NCI-H146 (cell line): ENCODE measurements at regions not wholly inside any gene's neighbourhood (a gene's known extent, or its start where the extent isn't known, plus 50 kb on each side); places are given as distances from the start of the nearest gene placed in this dataset.
A peak's percentile ranks its signal among the peaks of the same experiment; 100 is the strongest.
"Not testable (repeated sequence)": the region's sequence is repeated elsewhere in the genome, so short reads cannot be mapped to it uniquely, and the experiment has no call there.

ENCODE experiments used
- DNase-seq: peaks from one replicate; lab custom pipeline; 2025; lab: John Stamatoyannopoulos, UW

- no peak for DNase-seq
Observed at GRCh38 chr6:9103876-9104521, 668.7 kb upstream of the SLC35B3 start.

- no peak for DNase-seq
Observed at GRCh38 chr6:9101920-9102319, 666.6 kb upstream of the SLC35B3 start.

GRCh38 chr6:9100869-9101580, 665.7 kb upstream of the SLC35B3 start:
- no peak for DNase-seq

- DNase-seq = peak; percentile 97
Observed at GRCh38 chr6:9095729-9096128, 660.4 kb upstream of the SLC35B3 start.

- DNase-seq = no peak
Observed at GRCh38 chr6:9095137-9095536, 659.8 kb upstream of the SLC35B3 start.

GRCh38 chr6:9089724-9090123, 654.4 kb upstream of the SLC35B3 start:
- no peak for DNase-seq

GRCh38 chr6:9087470-9087869, 652.1 kb upstream of the SLC35B3 start:
- peak; percentile 50 for DNase-seq

GRCh38 chr6:9086331-9086730, 651.0 kb upstream of the SLC35B3 start:
- no peak for DNase-seq

GRCh38 chr6:9085709-9086070, 650.3 kb upstream of the SLC35B3 start:
- no peak for DNase-seq

GRCh38 chr6:9085054-9085708, 649.8 kb upstream of the SLC35B3 start:
- DNase-seq = no peak

GRCh38 chr6:9083108-9083507, 647.8 kb upstream of the SLC35B3 start:
- DNase-seq = no peak

- DNase-seq = no peak
Observed at GRCh38 chr6:9066726-9067125, 631.4 kb upstream of the SLC35B3 start.

GRCh38 chr6:9064156-9064555, 628.8 kb upstream of the SLC35B3 start:
- no peak for DNase-seq

- DNase-seq = no peak
Observed at GRCh38 chr6:9062596-9062995, 627.3 kb upstream of the SLC35B3 start.

- no peak for DNase-seq
Observed at GRCh38 chr6:9057937-9058336, 622.6 kb upstream of the SLC35B3 start.

- DNase-seq = no peak
Observed at GRCh38 chr6:9056556-9056955, 621.2 kb upstream of the SLC35B3 start.

- no peak for DNase-seq
Observed at GRCh38 chr6:9044426-9044825, 609.1 kb upstream of the SLC35B3 start.

GRCh38 chr6:9040718-9041117, 605.4 kb upstream of the SLC35B3 start:
- DNase-seq = no peak

GRCh38 chr6:9039258-9039657, 603.9 kb upstream of the SLC35B3 start:
- no peak for DNase-seq

- no peak for DNase-seq
Observed at GRCh38 chr6:9028086-9028485, 592.7 kb upstream of the SLC35B3 start.

GRCh38 chr6:9025796-9026394, 590.5 kb upstream of the SLC35B3 start:
- DNase-seq = no peak

- DNase-seq = no peak
Observed at GRCh38 chr6:9025228-9025627, 589.9 kb upstream of the SLC35B3 start.

GRCh38 chr6:9024246-9024645, 588.9 kb upstream of the SLC35B3 start:
- DNase-seq = not testable (repeated sequence)
